Endodermal cell (in vitro differentiated cells): ENCODE measurements at regions not wholly inside any gene's neighbourhood (a gene's known extent, or its start where the extent isn't known, plus 50 kb on each side); places are given as distances from the start of the nearest gene placed in this dataset.

Experiments used
- DNase-seq: peaks from one replicate; pipeline ENCODE4 v3.0.0-alpha.2; 2017
- H3K27ac ChIP-seq: 2 replicates; pipeline ENCODE4 v1.5.1; 2013; ENCODE audit warnings: mild to moderate bottlenecking, low read depth, low read length, moderate library complexity
- H3K27me3 ChIP-seq: 2 replicates; pipeline ENCODE4 v1.6.1; 2013; ENCODE audit warnings: mild to moderate bottlenecking, low read length, moderate library complexity; ENCODE audit not compliant: insufficient read depth, control insufficient read depth, poor library complexity, severe bottlenecking
- H3K36me3 ChIP-seq: 2 replicates; pipeline ENCODE4 v1.7.0; 2013; ENCODE audit warnings: mild to moderate bottlenecking, low read length, moderate library complexity; ENCODE audit not compliant: control insufficient read depth, insufficient read depth
- H3K4me1 ChIP-seq: one replicate; pipeline ENCODE4 v1.7.0; 2013; ENCODE audit warnings: low read length; ENCODE audit not compliant: control insufficient read depth, insufficient read depth
- H3K4me3 ChIP-seq: 2 replicates; pipeline ENCODE4 v1.5.1; 2013; ENCODE audit warnings: mild to moderate bottlenecking, low read length, moderate library complexity
- H3K9ac ChIP-seq: 2 replicates; pipeline ENCODE4 v1.6.1; 2013; ENCODE audit warnings: mild to moderate bottlenecking, low read length, moderate library complexity; ENCODE audit not compliant: poor library complexity, severe bottlenecking; ENCODE audit errors: extremely low read depth
- H3K9me3 ChIP-seq: 2 replicates; pipeline ENCODE4 v1.6.1; 2013; ENCODE audit warnings: mild to moderate bottlenecking, low read length, moderate library complexity; ENCODE audit not compliant: control insufficient read depth
- H3K27ac Mint-ChIP-seq: 2 replicates; pipeline ENCODE4 v1.8.0; 2020; ENCODE audit warnings: mixed read lengths
- H3K27me3 Mint-ChIP-seq: 2 replicates; pipeline ENCODE4 v1.8.0; 2021; ENCODE audit warnings: mild to moderate bottlenecking, mixed read lengths; ENCODE audit not compliant: insufficient read depth
- H3K36me3 Mint-ChIP-seq: 2 replicates; pipeline ENCODE4 v1.8.0; 2020; ENCODE audit warnings: low read depth, mixed read lengths
- H3K4me1 Mint-ChIP-seq: 2 replicates; pipeline ENCODE4 v1.8.0; 2020; ENCODE audit warnings: mixed read lengths
- H3K4me3 Mint-ChIP-seq: 2 replicates; pipeline ENCODE4 v1.8.0; 2020; ENCODE audit warnings: mild to moderate bottlenecking, moderate library complexity, mixed read lengths
- H3K9me3 Mint-ChIP-seq: 2 replicates; pipeline ENCODE4 v1.8.0; 2020; ENCODE audit warnings: mild to moderate bottlenecking, mixed read lengths
- WGBS, 2 experiments: methylation state at CpG; one replicate each; pipeline versions ENCODE4 v1.1.5 to v1.1.7; 2013; ENCODE audit warnings: missing lambda C conversion rate in 2 of 2, mixed read lengths in 1 of 2; ENCODE audit not compliant: insufficient coverage in 1 of 2, insufficient read length in 1 of 2; 5-methylcytosine and 5-hydroxymethylcytosine counted together
- TF ChIP-seq, protein P1 (sequence below): fragments of 200-600 bp; sonication (generic); conservative IDR thresholded peaks from 2 replicates; pipeline ENCODE4 v1.5.0; 2021; ENCODE audit warnings: antibody characterized with exemption, mild to moderate bottlenecking

DNA sequence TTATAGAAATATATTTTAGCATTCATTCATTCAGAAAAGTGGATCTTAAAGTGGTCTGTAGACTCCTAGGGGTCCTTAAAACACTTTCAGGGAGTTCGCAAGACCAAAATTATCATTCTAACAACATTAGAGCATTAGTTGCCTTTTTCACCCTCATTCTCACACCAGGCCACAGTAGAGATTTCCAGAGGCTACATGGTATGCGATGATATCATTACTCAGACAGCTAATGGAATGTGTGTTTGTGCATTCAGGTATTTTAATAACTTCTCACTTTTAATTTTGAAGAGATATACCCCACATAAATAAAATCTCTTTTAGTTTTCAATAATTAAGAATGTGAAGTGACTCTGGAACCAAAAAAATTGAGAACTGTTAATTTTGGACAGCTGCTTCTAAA, 206.9 kb downstream of the NSUN3 start:
- Mint-ChIP-seq H3K36me3 (no peaks in the 10 kb centered on the region), H3K4me1 (peaks cover 13% of the 10 kb centered on the region), H3K27ac (no peak overlapping the region), H3K4me3 (no peak overlapping the region), H3K9me3 (peaks cover 2% of the 10 kb centered on the region), H3K27me3 (no peaks in the 10 kb centered on the region)
- Histone ChIP-seq H3K36me3 (no peaks in the 10 kb centered on the region), H3K9me3 (peaks cover 8% of the 10 kb centered on the region), H3K27ac (no peak overlapping the region), H3K4me1 (no peaks in the 10 kb centered on the region), H3K4me3 (no peak overlapping the region), H3K27me3 (no peaks in the 10 kb centered on the region), H3K9ac (no peak overlapping the region)
- 86% methylated on average over 2 of the region's 2 CpGs; no CpG with 5 or more reads in 1 of the 2 experiments for WGBS, 2 experiments
- TF ChIP-seq, protein P1, sequence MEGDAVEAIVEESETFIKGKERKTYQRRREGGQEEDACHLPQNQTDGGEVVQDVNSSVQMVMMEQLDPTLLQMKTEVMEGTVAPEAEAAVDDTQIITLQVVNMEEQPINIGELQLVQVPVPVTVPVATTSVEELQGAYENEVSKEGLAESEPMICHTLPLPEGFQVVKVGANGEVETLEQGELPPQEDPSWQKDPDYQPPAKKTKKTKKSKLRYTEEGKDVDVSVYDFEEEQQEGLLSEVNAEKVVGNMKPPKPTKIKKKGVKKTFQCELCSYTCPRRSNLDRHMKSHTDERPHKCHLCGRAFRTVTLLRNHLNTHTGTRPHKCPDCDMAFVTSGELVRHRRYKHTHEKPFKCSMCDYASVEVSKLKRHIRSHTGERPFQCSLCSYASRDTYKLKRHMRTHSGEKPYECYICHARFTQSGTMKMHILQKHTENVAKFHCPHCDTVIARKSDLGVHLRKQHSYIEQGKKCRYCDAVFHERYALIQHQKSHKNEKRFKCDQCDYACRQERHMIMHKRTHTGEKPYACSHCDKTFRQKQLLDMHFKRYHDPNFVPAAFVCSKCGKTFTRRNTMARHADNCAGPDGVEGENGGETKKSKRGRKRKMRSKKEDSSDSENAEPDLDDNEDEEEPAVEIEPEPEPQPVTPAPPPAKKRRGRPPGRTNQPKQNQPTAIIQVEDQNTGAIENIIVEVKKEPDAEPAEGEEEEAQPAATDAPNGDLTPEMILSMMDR: no peak
- no peak for DNase-seq

DNA sequence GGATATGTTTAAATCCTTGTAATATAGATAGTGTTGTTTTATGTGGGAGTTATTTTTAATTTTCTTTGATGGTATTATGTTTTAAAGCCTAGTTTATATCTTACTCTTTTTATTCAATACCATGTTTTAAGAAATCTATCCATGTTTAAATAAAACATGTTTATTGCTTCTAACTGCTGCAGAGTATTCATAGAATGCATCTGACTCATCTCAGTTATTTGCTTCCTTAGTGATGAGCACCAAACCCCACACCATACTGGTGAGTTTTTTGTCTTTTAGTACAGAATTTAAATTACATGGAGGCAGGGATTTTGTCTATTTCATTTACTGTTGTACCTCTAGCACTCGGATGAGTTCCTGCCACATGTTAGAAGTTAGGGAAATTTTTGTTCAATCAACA, 209.2 kb downstream of the NSUN3 start:
- Mint-ChIP-seq H3K4me1 (peaks cover 9% of the 10 kb centered on the region), H3K27ac (no peak overlapping the region), H3K4me3 (no peak overlapping the region), H3K9me3 (peaks cover 2% of the 10 kb centered on the region), H3K27me3 (no peaks in the 10 kb centered on the region), H3K36me3 (no peaks in the 10 kb centered on the region)
- H3K27me3 ChIP-seq: no peaks in the 10 kb centered on the region
- peaks cover 8% of the 10 kb centered on the region for H3K9me3 ChIP-seq
- H3K27ac ChIP-seq: no peak overlapping the region
- 80% methylated on average over 1 of the region's 1 CpG; no CpG with 5 or more reads in 1 of the 2 experiments for WGBS, 2 experiments
- no peaks in the 10 kb centered on the region for H3K36me3 ChIP-seq
- TF ChIP-seq, protein P1: no peak
- H3K4me3 ChIP-seq: no peak overlapping the region
- no peaks in the 10 kb centered on the region for H3K4me1 ChIP-seq
- no peak overlapping the region for H3K9ac ChIP-seq
- DNase-seq: no peak

DNA sequence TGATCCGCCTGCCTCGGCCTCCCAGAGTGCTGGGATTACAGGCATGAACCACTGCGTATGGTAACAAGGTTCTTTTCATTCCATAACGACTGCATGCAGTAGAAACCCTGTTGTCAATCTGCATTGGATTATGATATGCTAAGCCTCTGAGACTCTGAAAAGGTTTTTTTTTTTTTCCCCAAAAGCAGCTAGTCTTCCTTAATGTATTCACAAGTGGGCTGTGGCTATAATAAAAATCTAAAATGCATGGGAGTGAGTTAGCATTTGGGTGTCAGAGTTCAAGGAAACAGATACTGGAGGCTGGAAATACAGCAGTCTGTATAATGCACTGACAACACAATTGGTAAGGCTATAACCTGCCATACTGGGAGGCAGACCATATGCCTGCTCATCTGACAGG, 218.1 kb downstream of the NSUN3 start:
- H3K4me1 Mint-ChIP-seq: peaks cover 2% of the 10 kb centered on the region
- H3K9ac ChIP-seq: no peak overlapping the region
- H3K27me3 ChIP-seq: no peaks in the 10 kb centered on the region
- H3K4me1 ChIP-seq: no peaks in the 10 kb centered on the region
- WGBS, 2 experiments: 90% methylated on average over 4 of the region's 4 CpGs
- H3K4me3 Mint-ChIP-seq: no peak overlapping the region
- no peaks in the 10 kb centered on the region for H3K9me3 ChIP-seq
- H3K36me3 Mint-ChIP-seq: peaks cover 2% of the 10 kb centered on the region
- no peak overlapping the region for H3K27ac Mint-ChIP-seq
- H3K27me3 Mint-ChIP-seq: no peaks in the 10 kb centered on the region
- no peak overlapping the region for H3K27ac ChIP-seq
- no peak overlapping the region for H3K4me3 ChIP-seq
- H3K36me3 ChIP-seq: no peaks in the 10 kb centered on the region
- TF ChIP-seq, protein P1: no peak
- H3K9me3 Mint-ChIP-seq: peaks cover 3% of the 10 kb centered on the region
- DNase-seq: no peak
